HG02571 (cell line): ENCODE measurements at regions not wholly inside any gene's neighbourhood (a gene's known extent, or its start where the extent isn't known, plus 50 kb on each side); places are given as distances from the start of the nearest gene placed in this dataset.
"Not testable (repeated sequence)": the region's sequence is repeated elsewhere in the genome, so short reads cannot be mapped to it uniquely, and the experiment has no call there.

ENCODE experiments used
- ATAC-seq: cut with Tn5 transposase; IDR thresholded peaks from one replicate; pipeline ENCODE4 v1.9.1; 2021; ENCODE audit warnings: mild to moderate bottlenecking, moderate library complexity; ENCODE audit not compliant: unreplicated experiment

GRCh38 chr21:28221984-28222383 lies 770.7 kb downstream of the LTN1 start:
- ATAC-seq, result no peak

GRCh38 chr21:28220680-28221079 lies 772.0 kb downstream of the LTN1 start:
- no peak for ATAC-seq

- ATAC-seq, result no peak
Observed at GRCh38 chr21:28216976-28217523, 775.6 kb downstream of the LTN1 start.

- no peak for ATAC-seq
Observed at GRCh38 chr21:28215214-28215954, 777.3 kb downstream of the LTN1 start.

GRCh38 chr21:28214786-28215185 lies 777.9 kb downstream of the LTN1 start:
- no peak for ATAC-seq

- ATAC-seq, result no peak
Observed at GRCh38 chr21:28213261-28213660, 779.4 kb downstream of the LTN1 start.

GRCh38 chr21:28212061-28212460 lies 780.6 kb downstream of the LTN1 start:
- no peak for ATAC-seq

GRCh38 chr21:28207436-28208173 lies 785.1 kb downstream of the LTN1 start:
- ATAC-seq, result no peak

- no peak for ATAC-seq
Observed at GRCh38 chr21:28200726-28201125, 792.0 kb downstream of the LTN1 start.

- ATAC-seq, result no peak
Observed at GRCh38 chr21:28196981-28197380, 795.7 kb downstream of the LTN1 start.

GRCh38 chr21:28193189-28193588 lies 799.5 kb downstream of the LTN1 start:
- no peak for ATAC-seq

- ATAC-seq, result no peak
Observed at GRCh38 chr21:28186604-28187003, 806.1 kb downstream of the LTN1 start.

- no peak for ATAC-seq
Observed at GRCh38 chr21:28181730-28182129, 810.9 kb downstream of the LTN1 start.

GRCh38 chr21:28179136-28179535 lies 813.5 kb downstream of the LTN1 start:
- no peak for ATAC-seq

GRCh38 chr21:28177124-28177523 lies 815.6 kb downstream of the LTN1 start:
- no peak for ATAC-seq

GRCh38 chr21:28174701-28175100 lies 818.0 kb downstream of the LTN1 start:
- no peak for ATAC-seq

GRCh38 chr21:28174006-28174405 lies 818.7 kb downstream of the LTN1 start:
- no peak for ATAC-seq

GRCh38 chr21:28172376-28172775 lies 820.3 kb downstream of the LTN1 start:
- ATAC-seq, result no peak

- no peak for ATAC-seq
Observed at GRCh38 chr21:28167366-28167765, 825.3 kb downstream of the LTN1 start.

GRCh38 chr21:28164519-28164918 lies 828.2 kb downstream of the LTN1 start:
- not testable (repeated sequence) for ATAC-seq

- not testable (repeated sequence) for ATAC-seq
Observed at GRCh38 chr21:28162052-28162451, 830.6 kb downstream of the LTN1 start.

- ATAC-seq, result no peak
Observed at GRCh38 chr21:28160378-28160777, 832.3 kb downstream of the LTN1 start.
